Activated CD8-positive, alpha-beta memory T cell treated with anti-CD3 and anti-CD28 coated beads, Interleukin-2, amount 50 U/mL, for 48 hours (primary cell): ENCODE measurements at regions not wholly inside any gene's neighbourhood (a gene's known extent, or its start where the extent isn't known, plus 50 kb on each side); places are given as distances from the start of the nearest gene placed in this dataset.
"Not testable (repeated sequence)": the region's sequence is repeated elsewhere in the genome, so short reads cannot be mapped to it uniquely, and the experiment has no call there.

Experiments
- DNase-seq: peaks from one replicate; pipeline ENCODE4 v3.0.0-alpha.2; 2020

- no peak for DNase-seq
Observed at GRCh38 chr12:89289720-89290119, 62.6 kb downstream of the DUSP6 start.

GRCh38 chr12:89288959-89289358 is 63.3 kb downstream of the DUSP6 start:
- DNase-seq = no peak

- no peak for DNase-seq
Observed at GRCh38 chr12:89286501-89286900, 65.8 kb downstream of the DUSP6 start.

- DNase-seq = no peak
Observed at GRCh38 chr12:89281539-89281867, 70.8 kb downstream of the DUSP6 start.

GRCh38 chr12:89280833-89281538 is 71.3 kb downstream of the DUSP6 start:
- DNase-seq = no peak

- no peak for DNase-seq
Observed at GRCh38 chr12:89279499-89279898, 72.8 kb downstream of the DUSP6 start.

- no peak for DNase-seq
Observed at GRCh38 chr12:89278862-89279261, 73.4 kb downstream of the DUSP6 start.

GRCh38 chr12:89278169-89278568 is 74.1 kb downstream of the DUSP6 start:
- DNase-seq = no peak

GRCh38 chr12:89276860-89277259 is 75.4 kb downstream of the DUSP6 start:
- no peak for DNase-seq

- no peak for DNase-seq
Observed at GRCh38 chr12:89273525-89273924, 78.8 kb downstream of the DUSP6 start.

GRCh38 chr12:89270548-89270947 is 81.8 kb downstream of the DUSP6 start:
- DNase-seq = no peak

- DNase-seq = no peak
Observed at GRCh38 chr12:89269174-89269573, 83.1 kb downstream of the DUSP6 start.

- DNase-seq = no peak
Observed at GRCh38 chr12:89267404-89267803, 84.9 kb downstream of the DUSP6 start.

GRCh38 chr12:89266574-89267188 is 85.6 kb downstream of the DUSP6 start:
- DNase-seq = not testable (repeated sequence)

- no peak for DNase-seq
Observed at GRCh38 chr12:89264837-89265236, 87.5 kb downstream of the DUSP6 start.

- DNase-seq = no peak
Observed at GRCh38 chr12:89263900-89264299, 88.4 kb downstream of the DUSP6 start.

- no peak for DNase-seq
Observed at GRCh38 chr12:89262855-89263552, 89.3 kb downstream of the DUSP6 start.

- no peak for DNase-seq
Observed at GRCh38 chr12:89261982-89262381, 90.3 kb downstream of the DUSP6 start.

- no peak for DNase-seq
Observed at GRCh38 chr12:89260841-89261637, 91.3 kb downstream of the DUSP6 start.

GRCh38 chr12:89259821-89260220 is 92.5 kb downstream of the DUSP6 start:
- DNase-seq = no peak

- no peak for DNase-seq
Observed at GRCh38 chr12:89258240-89258969, 93.9 kb downstream of the DUSP6 start.

GRCh38 chr12:89257340-89257739 is 95.0 kb downstream of the DUSP6 start:
- DNase-seq = no peak

- DNase-seq = no peak
Observed at GRCh38 chr12:89256060-89256459, 96.2 kb downstream of the DUSP6 start.
